Vagina (tissue), 2 donors: ENCODE measurements at regions not wholly inside any gene's neighbourhood (a gene's known extent, or its start where the extent isn't known, plus 50 kb on each side); places are given as distances from the start of the nearest gene placed in this dataset.

Experiments
- CTCF ChIP-seq, 3 experiments: fragments of 450-650 bp in 2 of 3; fragments of 200-600 bp in 1 of 3; sonication (generic) in 1 of 3; IDR thresholded peaks; one replicate each; pipeline ENCODE4 v1.5.1; 2017 to 2019; ENCODE audit warnings: antibody characterized with exemption in 3 of 3, mild to moderate bottlenecking in 2 of 3, moderate library complexity in 2 of 3
- POLR2A ChIP-seq, 2 donors: fragments of 450-650 bp; IDR thresholded peaks; one replicate each; pipeline ENCODE4 v1.6.1; 2017; ENCODE audit warnings: antibody characterized with exemption in 2 of 2, mild to moderate bottlenecking in 2 of 2, moderate library complexity in 2 of 2

GRCh38 chr1:227489572-227489971 lies 73.8 kb upstream of the ZNF678 start:
- no peak for TF ChIP-seq CTCF (IDR thresholded peaks at IDR 0.05)
- TF ChIP-seq POLR2A (IDR thresholded peaks at IDR 0.05): no peak
